Right ventricle myocardium inferior (tissue), 1 donor: ENCODE measurements at regions not wholly inside any gene's neighbourhood (a gene's known extent, or its start where the extent isn't known, plus 50 kb on each side); places are given as distances from the start of the nearest gene placed in this dataset.
"Not testable (repeated sequence)": the region's sequence is repeated elsewhere in the genome, so short reads cannot be mapped to it uniquely, and the experiment has no call there.

Source experiments
- ATAC-seq: fragments of 200-7000 bp; cut with Tn5 transposase; one replicate; pipeline ENCODE4 v1.9.1; 2020; ENCODE audit warnings: mild to moderate bottlenecking, moderate library complexity
- DNase-seq: peaks from one replicate; pipeline ENCODE4 v3.0.0; 2021; ENCODE audit errors: missing footprints
- intact Hi-C: fragments of 100-400 bp; cut with DNase I; formaldehyde crosslinking; loops from one replicate; pipeline ENCODE4 v1.11.0; 2022
- donor health status: DM: no; HTN: yes; CAD: no; lungs with severe emphysema.

DNA sequence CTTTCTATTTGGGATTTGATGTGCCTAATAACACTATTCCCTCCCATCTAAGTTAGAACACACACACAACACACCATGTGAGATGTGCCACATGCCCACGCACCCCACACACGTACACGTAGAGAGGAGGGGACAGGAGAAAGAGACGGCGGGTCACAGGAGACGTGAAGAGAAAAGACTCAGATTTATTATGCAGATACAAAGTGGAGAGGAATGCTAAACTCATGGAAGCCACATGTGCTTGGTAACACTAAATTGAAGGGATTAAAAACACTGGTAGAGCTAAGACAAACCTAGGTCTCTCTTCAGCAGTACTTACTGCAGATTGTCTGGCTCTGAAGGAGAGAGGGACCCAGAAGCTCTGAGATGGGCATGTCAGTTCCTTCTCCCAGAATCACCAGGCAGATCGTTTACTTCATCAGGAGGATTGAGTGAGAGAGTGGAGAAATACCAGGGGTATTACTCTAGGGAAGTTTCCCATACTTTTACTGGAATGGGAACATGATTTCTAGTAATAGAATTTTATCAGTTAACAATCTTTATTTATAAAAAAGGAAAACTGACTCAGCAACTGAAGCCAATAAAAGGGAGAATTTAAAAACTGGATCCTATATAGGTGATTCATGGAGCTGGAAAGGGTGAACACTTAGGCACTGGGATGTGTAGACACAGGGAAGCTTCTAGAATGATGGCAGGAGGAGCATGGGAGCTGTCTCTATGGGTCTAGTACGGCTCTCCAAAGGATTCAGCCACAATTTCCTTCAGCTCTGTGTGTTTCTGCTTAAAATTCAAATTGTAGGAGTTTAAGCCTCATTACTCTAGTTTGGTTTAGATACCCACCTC is 139.4 kb downstream of the MACIR start:
- intact Hi-C loops: no loop called here
- ATAC-seq: no peak

DNA sequence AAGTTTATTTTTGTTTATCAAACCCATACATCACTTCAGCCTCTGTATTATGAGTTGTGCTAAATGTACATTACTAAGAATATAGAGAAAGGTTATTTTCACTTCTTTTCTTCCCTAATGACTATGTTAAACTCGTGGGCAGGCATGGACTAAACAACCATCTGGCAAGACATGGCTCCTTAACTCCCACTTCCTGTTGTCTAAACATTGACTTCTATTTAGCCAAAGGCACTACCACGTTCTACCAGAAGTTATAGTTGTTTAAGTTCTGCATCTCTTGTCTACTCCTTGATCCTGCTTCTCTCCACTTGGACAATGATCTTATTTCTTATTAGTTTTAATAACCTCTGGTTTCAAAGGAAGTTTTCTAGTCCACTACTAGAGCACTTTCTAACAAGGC is 136.1 kb downstream of the MACIR start:
- DNase-seq (no peak), ATAC-seq (no peak)
- intact Hi-C loops: no loop called here

More for the DNA sequence above, 139.4 kb downstream of the MACIR start:
- DNase-seq: no peak

DNA sequence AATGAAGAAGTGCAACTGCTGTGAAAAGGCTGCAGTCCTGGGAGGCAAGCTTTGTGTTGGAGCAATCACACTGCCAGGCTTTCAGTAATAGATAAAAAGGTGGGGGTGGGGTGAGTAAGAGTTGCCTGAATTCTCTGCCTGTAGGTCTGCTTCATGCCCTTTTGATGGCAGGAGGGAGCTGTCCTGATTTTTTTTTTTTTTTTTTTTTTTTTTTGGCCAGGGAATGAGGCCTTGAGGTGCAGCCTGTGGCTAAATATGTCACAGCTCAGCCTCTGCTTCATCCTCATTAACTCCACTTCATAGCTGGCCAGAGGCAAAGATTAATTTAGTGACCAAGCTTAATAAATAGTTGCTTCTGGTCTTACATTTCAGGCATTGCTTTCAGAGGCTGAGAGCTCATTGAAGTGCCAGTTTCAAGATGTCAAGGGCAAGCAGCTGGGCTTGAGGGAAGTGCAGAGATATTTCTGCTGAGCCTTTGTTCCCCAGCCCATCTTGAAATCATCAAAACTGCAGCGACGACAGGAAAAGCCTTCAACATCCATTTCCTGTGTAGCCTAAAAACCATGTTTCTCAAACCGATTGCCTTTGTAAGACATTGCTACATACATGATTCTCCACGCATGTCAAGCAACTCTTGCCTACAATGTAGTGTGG is 134.7 kb downstream of the MACIR start:
- DNase-seq (no peak), ATAC-seq (peak; percentile 75)
- intact Hi-C loops: no loop called here

DNA sequence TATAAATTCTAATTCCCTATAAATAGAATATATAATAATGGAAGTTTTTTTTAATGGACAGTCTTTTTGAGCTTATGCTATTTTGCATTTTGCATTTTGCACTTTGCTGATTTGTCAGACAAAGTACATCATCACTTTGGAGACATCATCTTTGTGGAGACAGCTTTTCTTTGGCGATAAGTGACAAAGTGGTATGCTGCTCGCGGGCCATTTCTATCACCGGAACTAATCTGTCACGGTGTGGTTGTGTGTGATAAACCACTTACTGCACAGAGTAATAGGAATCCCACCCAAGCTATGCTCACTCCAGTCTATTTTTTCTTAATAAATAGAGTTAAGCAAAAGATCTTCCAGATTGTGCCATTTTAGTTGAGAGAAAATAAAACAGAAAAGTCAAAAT is 133.1 kb downstream of the MACIR start:
- ATAC-seq: no peak
- DNase-seq: no peak
- intact Hi-C loops: no loop called here

DNA sequence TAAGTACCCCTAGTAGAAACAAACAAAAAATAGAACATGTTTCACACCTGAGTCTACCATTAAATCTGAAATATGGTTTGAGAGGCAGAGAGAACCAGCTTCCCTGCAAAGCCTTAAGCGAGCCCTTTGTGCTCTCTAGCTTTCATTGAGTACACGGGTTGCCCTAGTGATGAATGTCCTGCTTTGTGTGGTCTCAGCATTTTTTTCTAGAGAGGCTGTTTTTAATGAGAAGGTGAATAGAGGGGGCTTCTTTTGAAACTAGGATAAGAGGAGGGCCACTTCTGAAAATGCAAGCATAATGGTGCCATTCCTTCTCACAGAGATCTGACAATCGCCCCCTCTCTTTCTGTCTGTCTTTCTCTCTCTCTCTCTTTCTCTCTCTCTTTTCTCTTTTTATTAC is 131.3 kb downstream of the MACIR start:
- intact Hi-C loops: no loop called here

DNA sequence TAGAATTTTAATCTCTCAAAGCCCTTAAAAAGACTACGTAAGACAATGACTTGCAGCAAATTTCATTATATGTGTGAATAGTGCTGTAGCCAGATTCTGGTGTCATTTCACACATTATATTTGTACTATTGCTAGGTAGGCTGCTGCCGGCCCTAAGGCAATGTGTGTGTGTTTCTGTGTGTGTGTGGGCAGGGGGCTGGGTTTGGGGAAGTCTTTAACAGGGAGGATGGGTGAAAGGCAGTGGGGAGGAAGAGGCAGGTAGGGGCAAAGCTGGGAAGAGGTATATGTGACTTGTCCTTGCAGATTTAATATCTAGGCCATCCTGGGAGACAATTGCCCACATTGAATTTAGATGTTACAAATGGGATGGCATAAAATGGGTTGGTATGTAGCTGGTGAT is 130.8 kb downstream of the MACIR start:
- ATAC-seq (no peak), DNase-seq (no peak)
- intact Hi-C loops: no loop called here

More for the DNA sequence above, 131.3 kb downstream of the MACIR start:
- DNase-seq: no peak
- ATAC-seq: no peak

DNA sequence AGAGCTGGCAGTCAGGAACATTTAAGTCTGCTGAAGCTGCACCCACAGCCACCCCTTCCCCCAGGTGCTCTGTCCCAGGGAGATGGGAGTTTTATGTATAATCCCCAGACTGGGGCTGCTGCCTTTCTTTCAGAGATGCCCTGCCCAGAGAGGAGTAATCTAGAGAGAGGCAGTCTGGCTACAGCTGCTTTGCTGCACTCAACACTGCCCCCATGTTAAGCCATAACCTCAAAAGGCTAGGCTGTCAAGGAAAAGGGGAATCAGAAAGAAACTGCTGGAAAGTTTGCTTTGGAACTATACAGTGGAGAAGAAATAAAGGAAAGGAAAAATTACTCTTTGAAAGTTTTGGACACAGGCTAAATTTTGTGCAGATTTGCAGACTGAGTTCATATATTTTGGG is 127.2 kb downstream of the MACIR start:
- intact Hi-C loops: no loop called here
- DNase-seq (no peak), ATAC-seq (no peak)

DNA sequence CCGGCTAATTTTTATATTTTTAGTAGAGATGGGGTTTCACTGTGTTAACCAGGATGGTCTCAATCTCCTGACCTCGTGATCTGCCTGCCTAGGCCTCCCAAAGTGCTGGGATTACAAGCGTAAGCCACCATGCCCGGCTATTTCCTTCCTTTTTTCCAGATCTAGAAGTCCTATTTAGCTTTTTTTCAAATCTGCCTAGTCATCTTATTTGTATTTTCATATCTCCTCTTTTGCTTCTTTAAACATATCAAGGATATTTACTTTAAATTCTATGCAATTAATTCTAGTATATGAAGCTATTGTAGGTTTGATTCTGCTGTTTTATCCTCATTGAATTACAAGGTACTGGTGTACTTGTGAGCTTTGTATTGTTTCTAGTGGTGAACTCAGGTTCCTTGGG is 119.1 kb downstream of the MACIR start:
- DNase-seq, ATAC-seq, intact Hi-C loops: not testable (repeated sequence)

DNA sequence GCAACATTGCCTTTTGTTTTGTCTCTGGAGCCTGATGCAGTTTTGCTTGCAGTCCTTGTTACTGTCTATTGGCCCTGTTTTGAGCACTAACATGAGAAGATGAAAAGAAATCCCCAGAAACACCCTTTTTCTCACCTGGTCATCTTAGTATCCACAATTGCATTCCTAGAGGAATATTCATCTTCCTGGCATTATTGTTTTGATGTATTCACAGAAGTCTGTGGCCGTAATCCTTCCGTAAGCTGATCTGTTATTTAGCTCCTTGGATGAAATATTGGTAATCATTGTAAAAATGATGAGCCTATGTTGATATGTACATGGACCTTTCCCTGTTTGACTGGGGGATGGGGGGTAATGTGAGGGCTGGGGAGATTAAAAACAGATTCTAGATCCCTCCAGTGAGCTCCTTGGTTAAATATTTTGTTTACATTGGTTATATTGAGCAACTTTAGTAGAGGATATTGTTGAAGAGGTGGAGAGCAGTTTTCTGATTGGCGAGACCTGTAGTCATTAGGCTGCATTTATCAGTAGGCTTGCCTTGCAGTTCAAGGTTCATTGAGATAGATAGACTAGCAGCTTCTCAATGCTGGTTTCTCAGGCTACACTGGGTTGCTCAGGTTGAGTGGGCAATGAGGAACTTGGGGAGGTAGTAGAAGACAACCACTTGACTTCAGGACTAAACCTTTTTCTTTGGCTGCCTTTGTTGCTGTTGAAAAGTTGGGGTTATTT is 117.5 kb downstream of the MACIR start:
- no peak for DNase-seq
- intact Hi-C loops: no loop called here
- ATAC-seq: no peak

DNA sequence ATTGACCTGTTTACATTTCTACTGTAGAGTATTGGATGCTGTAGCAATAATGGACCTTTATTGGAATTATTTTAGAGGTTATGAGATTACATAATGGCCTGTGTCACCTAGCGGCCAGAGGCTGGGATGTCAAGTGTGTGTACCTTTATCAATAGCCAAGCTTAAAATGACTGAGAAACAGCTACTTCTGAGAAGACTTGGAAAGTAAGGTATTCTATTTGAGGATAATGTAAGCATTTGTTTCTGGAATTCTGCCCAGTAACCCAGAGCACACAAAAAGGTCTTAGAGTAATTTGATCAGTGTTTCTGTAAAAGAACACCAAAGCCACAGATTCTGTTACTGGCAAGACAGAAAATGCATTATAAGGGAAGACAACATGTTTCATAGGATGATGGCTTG is 116.8 kb downstream of the MACIR start:
- intact Hi-C loops: no loop called here
- no peak for DNase-seq
- no peak for ATAC-seq

DNA sequence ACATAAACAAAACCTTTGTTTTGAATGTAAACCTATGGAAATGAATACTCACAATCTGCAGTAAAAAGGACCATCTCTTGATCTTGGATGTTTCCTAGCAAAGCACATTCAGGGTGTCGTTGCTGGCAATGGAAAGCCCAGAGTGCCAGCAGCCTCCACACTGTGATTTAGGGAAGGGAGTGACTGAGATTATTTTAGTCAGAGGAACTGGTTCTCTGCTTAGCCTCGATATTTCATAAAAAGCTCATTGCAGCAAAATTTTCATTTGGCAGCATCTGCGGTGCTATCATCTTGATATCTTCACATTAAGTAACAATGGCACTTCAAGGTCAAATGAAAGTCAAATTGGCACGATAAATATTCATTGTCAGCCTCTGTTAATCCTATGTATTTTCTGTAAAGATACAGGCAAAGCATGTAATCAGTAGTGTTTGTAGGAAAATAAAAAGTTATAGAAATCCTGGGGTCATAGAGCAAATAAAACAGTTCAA is 116.0 kb downstream of the MACIR start:
- DNase-seq: no peak
- no peak for ATAC-seq
- intact Hi-C loops: no loop called here

DNA sequence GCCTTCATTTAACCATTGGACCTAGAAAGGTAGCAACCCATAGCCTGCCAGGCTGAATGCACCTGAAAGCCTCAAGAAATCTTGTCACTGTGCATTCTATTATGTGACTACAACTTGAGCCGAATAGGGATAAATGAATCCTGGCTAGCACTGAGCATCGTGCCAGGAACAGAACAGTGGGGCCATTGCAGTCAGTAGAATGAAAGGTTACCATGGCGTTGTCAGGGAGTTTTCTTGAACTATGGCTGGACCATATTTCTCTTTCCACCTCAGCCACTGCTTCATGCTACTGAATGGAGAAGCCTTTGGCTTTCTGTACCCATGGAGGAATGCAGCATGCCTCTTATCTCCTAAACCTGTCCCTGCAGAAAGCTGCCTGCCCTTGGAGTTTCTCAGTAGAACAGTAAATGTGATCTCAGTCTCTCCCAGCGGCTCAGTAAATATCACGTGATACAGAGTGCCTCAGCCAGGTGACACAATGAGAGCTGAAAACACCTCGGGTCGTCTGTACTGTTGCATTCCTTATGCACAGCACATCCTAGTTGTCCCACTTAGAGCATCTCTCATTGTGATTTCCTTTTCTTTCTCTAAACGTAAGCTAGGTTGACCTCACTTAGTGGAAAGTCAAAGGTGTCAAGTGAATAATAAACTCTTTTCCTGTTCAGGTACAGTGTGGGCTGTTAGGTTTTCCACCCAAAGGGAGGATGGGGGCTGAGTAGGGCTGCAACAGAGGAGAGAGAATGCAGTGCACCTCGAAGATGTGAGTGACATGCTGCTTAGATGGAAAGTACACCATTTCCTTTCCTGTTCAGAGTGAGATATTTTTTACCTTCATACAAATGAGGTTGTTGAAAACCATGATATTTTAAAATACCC is 115.3 kb downstream of the MACIR start:
- no peak for DNase-seq
- intact Hi-C loops: no loop called here

DNA sequence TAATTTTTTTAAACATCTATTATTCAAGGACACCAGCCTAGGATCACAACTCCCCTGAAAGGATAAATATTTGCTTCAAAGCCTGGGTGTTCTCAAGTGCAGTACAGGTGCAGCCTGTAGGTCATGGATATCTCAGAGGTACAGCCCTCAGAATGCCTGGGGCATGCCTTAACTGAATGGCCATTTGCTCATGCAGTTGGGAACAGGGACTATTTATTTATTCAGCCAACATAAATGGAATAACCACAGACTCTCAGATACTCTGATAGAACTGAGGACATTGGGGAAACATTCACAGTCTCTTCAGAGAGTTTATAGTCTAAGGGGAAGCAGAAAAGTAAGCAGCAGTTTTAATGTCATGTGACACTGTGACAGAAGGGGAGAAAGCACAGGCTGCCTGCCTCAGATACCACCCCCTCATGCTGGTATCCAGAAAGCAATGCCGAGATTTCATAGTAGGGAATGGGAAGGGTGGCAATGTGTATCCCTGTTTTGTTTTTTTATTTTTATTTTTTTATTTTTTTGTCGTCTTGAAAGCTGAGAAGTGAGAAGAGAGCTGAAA is 112.6 kb downstream of the MACIR start:
- no peak for ATAC-seq
- intact Hi-C loops: no loop called here

More for the DNA sequence above, 115.3 kb downstream of the MACIR start:
- no peak for ATAC-seq

DNA sequence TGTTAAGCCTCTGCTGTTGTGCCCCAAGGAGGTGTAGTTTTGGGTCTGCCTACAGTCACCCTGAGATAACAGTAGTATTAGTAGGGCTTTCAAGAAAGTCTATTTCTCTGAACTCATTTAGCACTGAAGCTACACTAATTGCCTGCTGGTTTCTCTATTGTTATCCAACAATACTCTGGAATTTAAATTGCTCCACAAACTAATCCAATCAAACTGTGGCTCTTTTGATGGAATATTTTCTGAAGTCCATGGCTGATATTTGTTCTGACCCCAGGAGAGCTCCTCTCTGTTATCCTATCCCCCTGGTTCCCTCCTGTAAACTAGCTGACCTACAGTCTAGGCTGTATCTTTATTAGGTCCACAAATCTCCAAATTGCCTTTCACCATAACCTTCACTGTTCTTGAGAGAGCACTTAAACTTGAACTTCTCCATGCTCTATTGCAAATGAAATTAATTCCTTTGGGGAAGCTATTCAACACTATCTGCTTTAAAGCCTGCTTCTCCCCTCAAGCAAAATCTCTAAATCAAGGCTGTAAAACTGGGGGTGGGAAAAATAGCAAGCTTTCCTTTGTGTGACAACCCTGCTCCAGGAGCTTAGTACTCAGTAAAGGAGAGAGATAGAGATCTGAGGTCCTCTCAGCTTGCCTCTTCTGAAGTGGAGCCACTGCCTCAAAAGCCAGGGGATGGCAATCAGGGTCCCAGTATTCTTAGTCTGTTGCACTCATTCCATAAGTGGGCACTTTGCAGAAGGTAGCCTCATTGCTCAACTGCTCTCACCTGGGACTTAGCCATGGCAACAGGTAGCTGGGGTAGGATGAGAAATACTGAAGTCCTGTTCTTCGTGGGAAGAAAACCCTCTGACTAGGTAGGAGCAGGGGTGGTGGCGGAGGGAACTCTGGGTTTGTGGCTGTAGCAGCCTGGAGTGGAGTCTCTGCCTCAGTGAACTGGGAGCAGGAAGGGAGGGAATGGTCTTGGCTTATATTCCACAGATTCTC is 110.9 kb downstream of the MACIR start:
- DNase-seq: no peak
- ATAC-seq: no peak
- intact Hi-C loops: no loop called here

More for the DNA sequence above, 112.6 kb downstream of the MACIR start:
- DNase-seq: no peak

DNA sequence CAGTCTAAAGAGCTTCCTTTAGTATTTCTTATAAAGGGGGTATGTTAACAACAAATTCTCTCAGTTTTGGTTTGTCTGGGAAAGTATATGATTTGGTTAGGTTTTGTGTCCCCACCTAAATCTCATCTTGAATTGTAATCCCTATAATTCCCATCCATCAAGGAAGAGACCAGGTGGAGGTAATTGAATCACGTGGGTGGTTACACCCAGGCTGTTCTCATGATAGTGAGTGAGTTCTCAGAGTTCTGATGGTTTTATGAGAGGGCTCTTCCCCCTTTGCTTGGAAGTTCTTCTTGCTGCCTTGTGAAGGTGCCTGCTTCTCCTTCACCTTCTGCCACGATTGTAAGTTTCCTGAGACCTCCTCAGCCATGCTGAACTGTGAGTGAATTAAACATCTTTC is 109.1 kb downstream of the MACIR start:
- intact Hi-C loops: no loop called here
- ATAC-seq (no peak), DNase-seq (no peak)

DNA sequence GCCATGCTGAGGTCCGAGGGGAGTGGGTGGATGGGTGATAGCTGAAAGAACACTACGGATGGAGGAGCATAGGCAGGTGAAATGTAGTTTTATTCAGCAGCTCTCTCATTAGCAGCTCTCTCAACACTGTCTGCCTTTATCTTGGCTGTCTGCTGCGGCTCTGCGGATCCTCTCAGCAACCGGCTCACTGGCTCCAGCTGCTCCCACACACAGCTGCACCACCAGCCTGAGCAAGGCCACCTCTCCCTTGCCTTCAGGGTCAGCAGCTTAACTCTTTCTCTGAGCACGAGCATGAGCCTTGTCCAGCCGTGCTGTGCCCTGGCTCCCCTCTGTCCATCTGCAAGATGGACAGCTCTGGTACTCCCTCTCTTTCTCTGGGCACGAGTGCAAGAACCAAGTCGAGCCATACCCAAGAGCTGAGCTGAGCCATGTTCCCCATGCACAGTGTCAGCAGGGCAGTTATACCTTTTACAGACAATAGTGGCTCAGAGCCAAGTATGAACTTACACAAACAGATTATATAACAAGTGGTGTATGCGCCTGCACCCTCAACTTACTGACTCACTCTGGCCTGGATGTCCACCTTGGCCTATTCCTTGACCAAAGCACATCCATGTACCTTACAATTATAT is 108.5 kb downstream of the MACIR start:
- intact Hi-C loops: no loop called here
- ATAC-seq: no peak
- no peak for DNase-seq

DNA sequence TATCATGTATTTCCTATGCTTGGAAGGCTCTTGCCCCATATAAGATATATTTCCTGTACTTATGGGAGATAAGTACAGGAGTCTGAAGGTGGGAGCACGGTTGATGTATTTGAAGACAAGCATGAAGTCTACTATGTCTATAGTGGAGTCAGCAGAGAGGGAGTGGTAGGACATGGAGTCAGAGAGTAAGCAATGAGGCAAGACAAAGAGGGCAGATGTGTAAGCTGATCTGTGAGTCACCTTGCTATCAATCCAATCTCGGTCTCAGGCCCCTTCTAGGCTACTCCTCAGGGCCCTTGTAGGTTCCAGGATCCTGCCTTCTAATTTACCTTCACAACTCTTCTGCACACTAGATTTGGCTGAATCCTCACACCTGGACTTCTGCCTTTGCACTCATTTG is 105.5 kb downstream of the MACIR start:
- no peak for ATAC-seq
- intact Hi-C loops: no loop called here
- no peak for DNase-seq
